HCT116 (cell line): ENCODE measurements at regions not wholly inside any gene's neighbourhood (a gene's known extent, or its start where the extent isn't known, plus 50 kb on each side); places are given as distances from the start of the nearest gene placed in this dataset.

Experiments
- ATAC-seq: fragments of 200-7000 bp; cut with Tn5 transposase; 2 replicates; pipeline ENCODE4 v1.9.1; 2020; ENCODE audit warnings: mild to moderate bottlenecking, moderate library complexity
- BruUV-seq: library from RNA; stranded (reverse); fragments of 400-500 nt; replicated peaks from 2 replicates; lab custom pipeline; 2021; lab: Mats Ljungman, UMichigan
- CTCF ChIA-PET: fragments of 300-600 bp; sonication (Branson Sonifier 250); formaldehyde crosslinking; loops from one replicate; lab custom pipeline; 2021; ENCODE audit warnings: antibody characterized with exemption; lab: Charles Lee
- POLR2A ChIA-PET: fragments of 300-600, 350-600 bp; sonication (Branson Sonifier 250); formaldehyde crosslinking; loops from one replicate; lab custom pipeline; 2021; ENCODE audit warnings: antibody characterized with exemption; lab: Charles Lee
- RAD21 ChIA-PET, 2 experiments: fragments of 300-600 bp; sonication (Branson Sonifier 250); formaldehyde crosslinking; loops; one replicate each; lab custom pipeline; 2023; ENCODE audit warnings: low total read pairs in 2 of 2; ENCODE audit not compliant: uncharacterized antibody in 2 of 2, unreplicated experiment in 2 of 2, low non-redundant PET in 1 of 2; lab: Charles Lee
- DNase-seq: peaks from one replicate; pipeline ENCODE4 v3.0.0-alpha.2; 2010; ENCODE audit warnings: low read depth, low spot score
- H2AFZ ChIP-seq: fragments of 200-600 bp; shearing (Covaris generic), sonication (generic); 2 replicates; pipeline ENCODE4 v1.6.1; 2017; ENCODE audit warnings: low read depth, mixed run types, mixed read lengths, antibody characterized with exemption, low read length; ENCODE audit not compliant: poor library complexity, severe bottlenecking
- H3K27ac ChIP-seq: 2 replicates; pipeline ENCODE4 v1.5.1; 2012; ENCODE audit warnings: low read depth, low read length
- H3K27me3 ChIP-seq: fragments of 200-600 bp; sonication (generic); 2 replicates; pipeline ENCODE4 v1.6.1; 2016; ENCODE audit warnings: mixed run types, low read length, mixed read lengths; ENCODE audit not compliant: insufficient read depth
- H3K36me3 ChIP-seq, 2 experiments: fragments of 200-500 bp in 1 of 2; fragments of 200-600 bp in 1 of 2; sonication (Bioruptor generic) in 1 of 2; sonication (generic) in 1 of 2; 2 replicates each; pipeline versions ENCODE4 v1.5.1 to v1.6.1; 2014 to 2016; ENCODE audit warnings: low read length in 2 of 2, inconsistent platforms in 1 of 2, mixed read lengths in 1 of 2, mixed run types in 1 of 2; ENCODE audit not compliant: insufficient read depth in 2 of 2, control insufficient read depth in 1 of 2
- H3K4me1 ChIP-seq, 2 experiments: fragments of 200-600 bp in 1 of 2; sonication (generic) in 1 of 2; 2 replicates each; pipeline versions ENCODE4 v1.5.1 to v1.6.1; 2012 to 2017; ENCODE audit warnings: low read length in 2 of 2, inconsistent platforms in 1 of 2, mild to moderate bottlenecking in 1 of 2, mixed read lengths in 1 of 2, mixed run types in 1 of 2, moderate library complexity in 1 of 2; ENCODE audit not compliant: insufficient read depth in 2 of 2, control insufficient read depth in 1 of 2
- H3K4me2 ChIP-seq: fragments of 200-600 bp; sonication (generic); 2 replicates; pipeline ENCODE4 v1.6.1; 2017; ENCODE audit warnings: mixed run types, low read length, mixed read lengths
- H3K4me3 ChIP-seq, 2 experiments: fragments of 200-600 bp in 1 of 2; sonication (generic) in 1 of 2; replicated peaks in 1 of 2; 2 replicates each; pipeline ENCODE4 v1.5.1; 2011 to 2016; ENCODE audit warnings: low read length in 2 of 2, control low read depth in 1 of 2, low read depth in 1 of 2, mild to moderate bottlenecking in 1 of 2, mixed read lengths in 1 of 2, mixed run types in 1 of 2
- H3K79me2 ChIP-seq: fragments of 200-600 bp; sonication (generic); 2 replicates; pipeline ENCODE4 v1.6.1; 2017; ENCODE audit warnings: mild to moderate bottlenecking, mixed run types, low read length, moderate library complexity, mixed read lengths; ENCODE audit not compliant: insufficient read depth
- H3K9ac ChIP-seq: fragments of 200-600 bp; sonication (generic); 2 replicates; pipeline ENCODE4 v1.6.1; 2016; ENCODE audit warnings: low read length, mixed read lengths
- H3K9me2 ChIP-seq: fragments of 200-600 bp; sonication (generic), shearing (Covaris generic); 2 replicates; pipeline ENCODE4 v1.6.1; 2017; ENCODE audit warnings: mixed run types, mild to moderate bottlenecking, moderate library complexity; ENCODE audit not compliant: insufficient read depth
- H3K9me3 ChIP-seq, 2 experiments: fragments of 200-500 bp in 1 of 2; fragments of 200-600 bp in 1 of 2; sonication (Bioruptor generic) in 1 of 2; sonication (generic) in 1 of 2; 2 replicates each; pipeline ENCODE4 v1.6.1; 2014 to 2017; ENCODE audit warnings: low read length in 2 of 2, mixed read lengths in 2 of 2, inconsistent platforms in 1 of 2, low read depth in 1 of 2, mild to moderate bottlenecking in 1 of 2, mixed run types in 1 of 2, moderate library complexity in 1 of 2; ENCODE audit not compliant: control insufficient read depth in 1 of 2, insufficient read depth in 1 of 2
- H4K20me1 ChIP-seq: fragments of 200-600 bp; sonication (generic), shearing (Covaris generic); 2 replicates; pipeline ENCODE4 v1.6.1; 2017; ENCODE audit warnings: mixed run types, mild to moderate bottlenecking, moderate library complexity; ENCODE audit not compliant: insufficient read depth
- CBX3 ChIP-seq: IDR thresholded peaks from 2 replicates; pipeline ENCODE4 v1.6.1; 2012; ENCODE audit warnings: low read depth
- EZH2 ChIP-seq: fragments of 200-600 bp; sonication (generic); IDR thresholded peaks from 2 replicates; pipeline ENCODE4 v1.6.1; 2017; ENCODE audit warnings: antibody characterized with exemption, mixed run types
- EZH2phosphoT487 ChIP-seq: fragments of 200-600 bp; IDR thresholded peaks from 2 replicates; pipeline ENCODE4 v1.6.1; 2018; ENCODE audit warnings: antibody characterized with exemption, borderline replicate concordance
- POLR2A ChIP-seq: IDR thresholded peaks from 2 replicates; pipeline ENCODE4 v1.7.0; 2011; ENCODE audit warnings: borderline replicate concordance; ENCODE audit not compliant: insufficient read depth, insufficient read length; ENCODE audit errors: extremely low read depth
- POLR2AphosphoS5 ChIP-seq: IDR thresholded peaks from 2 replicates; pipeline ENCODE4 v1.6.1; 2011; ENCODE audit warnings: mild to moderate bottlenecking, low read depth, low read length, moderate library complexity
- RAD21 ChIP-seq: IDR thresholded peaks from 2 replicates; pipeline ENCODE4 v1.6.1; 2012; ENCODE audit warnings: low read depth, mild to moderate bottlenecking
- SRF ChIP-seq: IDR thresholded peaks from 2 replicates; pipeline ENCODE4 v1.6.1; 2012; ENCODE audit warnings: low read depth
- TCF7L2 ChIP-seq: IDR thresholded peaks from 2 replicates; pipeline ENCODE4 v1.7.0; 2011; ENCODE audit warnings: borderline replicate concordance, inconsistent platforms; ENCODE audit not compliant: insufficient read depth, insufficient read length; ENCODE audit errors: extremely low read depth
- ZNF274 ChIP-seq: fragments of 200-500 bp; sonication (Bioruptor generic); IDR thresholded peaks from 2 replicates; pipeline ENCODE4 v1.6.1; 2014; ENCODE audit warnings: mild to moderate bottlenecking, low read depth, low read length, inconsistent platforms
- intact Hi-C: fragments of 100-400 bp; cut with micrococcal nuclease; formaldehyde crosslinking; loops from 2 replicates; pipeline ENCODE4 v1.10.0; 2022
- TF ChIP-seq, protein P1 (sequence below), 3 experiments: fragments of 200-600 bp in 1 of 3; sonication (generic) in 1 of 3; IDR thresholded peaks in 2 of 3; conservative IDR thresholded peaks in 1 of 3; 2 replicates each; pipeline ENCODE4 v1.5.1; 2012 to 2017; ENCODE audit warnings: low read depth in 2 of 3, low read length in 2 of 3, antibody characterized with exemption in 1 of 3, borderline replicate concordance in 1 of 3, control low read depth in 1 of 3, mild to moderate bottlenecking in 1 of 3, mixed read lengths in 1 of 3, mixed run types in 1 of 3, moderate library complexity in 1 of 3; ENCODE audit not compliant: insufficient read depth in 1 of 3
- TF ChIP-seq, protein P2 (sequence below): IDR thresholded peaks from 2 replicates; pipeline ENCODE4 v1.6.1; 2012

DNA sequence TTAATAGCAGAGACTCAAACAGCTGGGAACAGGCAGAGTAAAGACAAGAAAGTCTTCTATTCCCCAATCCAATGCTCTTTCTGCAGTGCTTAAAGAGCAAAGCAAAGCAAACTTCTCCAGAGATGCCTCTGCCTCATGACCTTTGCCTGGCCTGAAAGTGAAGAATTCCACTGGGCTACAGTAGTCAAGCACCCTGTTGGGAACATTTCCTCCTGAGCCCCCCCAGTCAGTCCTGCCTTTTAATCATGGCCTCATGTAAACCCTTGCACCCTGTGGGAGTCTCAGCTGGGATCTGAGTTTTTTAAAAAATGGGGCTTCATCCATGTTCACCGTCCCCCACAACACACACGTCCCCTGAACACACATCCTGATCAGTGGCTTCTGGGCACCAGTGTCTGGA lies 62.7 kb upstream of the TSPAN11 start:
- Histone ChIP-seq H3K36me3 (no peaks in the 10 kb centered on the region), H3K27me3 (no peaks in the 10 kb centered on the region), H3K27ac (no peak overlapping the region), H3K79me2 (no peaks in the 10 kb centered on the region), H3K4me3 (no peak overlapping the region), H3K9me3 (peaks cover 0 to 5% of the 10 kb centered on the region in 2 experiments; a peak in 2 of 4 replicates), H4K20me1 (no peaks in the 10 kb centered on the region), H3K4me2 (no peak overlapping the region), H3K4me1 (no peaks in the 10 kb centered on the region), H3K9me2 (no peaks in the 10 kb centered on the region), H2AFZ (no peak overlapping the region), H3K9ac (no peak overlapping the region)
- ATAC-seq (no peak), DNase-seq (no peak)
- intact Hi-C loops: no loop called here
- CTCF ChIA-PET: no interaction called here
- POLR2A ChIA-PET: no interaction called here
- RAD21 ChIA-PET: no interaction called here
- no TSS peak for BruUV-seq
- TF ChIP-seq POLR2A (no peak), EZH2 (no peak)

DNA sequence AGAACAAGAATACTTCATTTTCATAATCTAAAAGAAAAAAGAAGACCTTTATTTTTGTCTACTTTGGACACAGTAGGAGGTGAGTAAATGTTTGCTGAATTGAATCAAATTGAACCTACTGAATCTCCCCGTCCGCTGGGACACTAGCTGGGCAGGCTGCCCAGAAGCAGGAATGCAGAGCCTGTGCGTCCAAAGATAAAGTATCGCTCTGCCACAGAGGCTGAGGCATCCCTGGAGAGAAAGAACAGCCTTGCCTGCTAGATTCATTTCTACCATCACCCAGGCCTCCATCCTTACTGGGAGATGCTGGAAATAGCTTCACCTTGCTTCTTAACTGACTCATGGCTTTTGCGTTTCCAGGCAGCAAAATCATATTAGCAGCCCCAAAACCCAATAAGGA lies 64.1 kb upstream of the TSPAN11 start:
- H3K79me2 ChIP-seq: no peaks in the 10 kb centered on the region
- H3K4me2 ChIP-seq: no peak overlapping the region
- H3K36me3 ChIP-seq: no peaks in the 10 kb centered on the region
- POLR2A ChIA-PET: no interaction called here
- no peak overlapping the region for H3K27ac ChIP-seq
- TF ChIP-seq TCF7L2 (no peak), POLR2A (no peak), ZNF274 (no peak), SRF (no peak), CBX3 (no peak), EZH2phosphoT487 (no peak), POLR2AphosphoS5 (no peak), RAD21 (no peak)
- TF ChIP-seq, protein P1, sequence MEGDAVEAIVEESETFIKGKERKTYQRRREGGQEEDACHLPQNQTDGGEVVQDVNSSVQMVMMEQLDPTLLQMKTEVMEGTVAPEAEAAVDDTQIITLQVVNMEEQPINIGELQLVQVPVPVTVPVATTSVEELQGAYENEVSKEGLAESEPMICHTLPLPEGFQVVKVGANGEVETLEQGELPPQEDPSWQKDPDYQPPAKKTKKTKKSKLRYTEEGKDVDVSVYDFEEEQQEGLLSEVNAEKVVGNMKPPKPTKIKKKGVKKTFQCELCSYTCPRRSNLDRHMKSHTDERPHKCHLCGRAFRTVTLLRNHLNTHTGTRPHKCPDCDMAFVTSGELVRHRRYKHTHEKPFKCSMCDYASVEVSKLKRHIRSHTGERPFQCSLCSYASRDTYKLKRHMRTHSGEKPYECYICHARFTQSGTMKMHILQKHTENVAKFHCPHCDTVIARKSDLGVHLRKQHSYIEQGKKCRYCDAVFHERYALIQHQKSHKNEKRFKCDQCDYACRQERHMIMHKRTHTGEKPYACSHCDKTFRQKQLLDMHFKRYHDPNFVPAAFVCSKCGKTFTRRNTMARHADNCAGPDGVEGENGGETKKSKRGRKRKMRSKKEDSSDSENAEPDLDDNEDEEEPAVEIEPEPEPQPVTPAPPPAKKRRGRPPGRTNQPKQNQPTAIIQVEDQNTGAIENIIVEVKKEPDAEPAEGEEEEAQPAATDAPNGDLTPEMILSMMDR (IDR thresholded peaks at IDR 0.05 in 2 of 3, conservative IDR thresholded peaks at IDR 0.05 in 1 of 3; ENCODE audit: borderline replicate concordance in 1 of 3, insufficient read depth in 1 of 3, low read depth in 2 of 3, low read length in 2 of 3): no peak
- TF ChIP-seq, protein P2, sequence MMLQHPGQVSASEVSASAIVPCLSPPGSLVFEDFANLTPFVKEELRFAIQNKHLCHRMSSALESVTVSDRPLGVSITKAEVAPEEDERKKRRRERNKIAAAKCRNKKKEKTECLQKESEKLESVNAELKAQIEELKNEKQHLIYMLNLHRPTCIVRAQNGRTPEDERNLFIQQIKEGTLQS: no peak
- H2AFZ ChIP-seq: no peak overlapping the region
- H4K20me1 ChIP-seq: no peaks in the 10 kb centered on the region
- no peak overlapping the region for H3K9ac ChIP-seq
- H3K9me2 ChIP-seq: no peaks in the 10 kb centered on the region
- CTCF ChIA-PET: no interaction called here
- no peak overlapping the region for H3K4me3 ChIP-seq
- H3K27me3 ChIP-seq: no peaks in the 10 kb centered on the region
- intact Hi-C loops: no loop called here
- no peaks in the 10 kb centered on the region; a peak in 1 of 4 replicates for H3K9me3 ChIP-seq
- BruUV-seq: no TSS peak
- DNase-seq (no peak), ATAC-seq (no peak)
- H3K4me1 ChIP-seq: no peaks in the 10 kb centered on the region
- RAD21 ChIA-PET: no interaction called here
